ENCODE measurements at regions not wholly inside any gene's neighbourhood (a gene's known extent, or its start where the extent isn't known, plus 50 kb on each side); places are given as distances from the start of the nearest gene placed in this dataset.

GRCh38 chr5:2864515-2865105, 113.1 kb upstream of the IRX2 start:
- no peak for TF ChIP-seq CTCF (IDR thresholded peaks at IDR 0.05)

GRCh38 chr5:2863675-2864433, 112.4 kb upstream of the IRX2 start:
- TF ChIP-seq CTCF (IDR thresholded peaks at IDR 0.05): no peak

GRCh38 chr5:2863133-2863532, 111.7 kb upstream of the IRX2 start:
- TF ChIP-seq CTCF (IDR thresholded peaks at IDR 0.05): no peak

GRCh38 chr5:2861605-2862004, 110.1 kb upstream of the IRX2 start:
- no peak for TF ChIP-seq CTCF (IDR thresholded peaks at IDR 0.05)

GRCh38 chr5:2860101-2860500, 108.6 kb upstream of the IRX2 start:
- no peak for TF ChIP-seq CTCF (IDR thresholded peaks at IDR 0.05)

GRCh38 chr5:2857837-2858236, 106.4 kb upstream of the IRX2 start:
- no peak for TF ChIP-seq CTCF (IDR thresholded peaks at IDR 0.05)

GRCh38 chr5:2856206-2856605, 104.7 kb upstream of the IRX2 start:
- no peak for TF ChIP-seq CTCF (IDR thresholded peaks at IDR 0.05)

Measured in LNCAP (cell line).